Common myeloid progenitor, CD34-positive (primary cell): ENCODE measurements at regions not wholly inside any gene's neighbourhood (a gene's known extent, or its start where the extent isn't known, plus 50 kb on each side); places are given as distances from the start of the nearest gene placed in this dataset.
"Not testable (repeated sequence)": the region's sequence is repeated elsewhere in the genome, so short reads cannot be mapped to it uniquely, and the experiment has no call there.

ENCODE experiments used
- CTCF ChIA-PET: fragments of 350-600 bp; sonication (Branson Sonifier 250); formaldehyde crosslinking; loops from one replicate; lab custom pipeline; 2021; ENCODE audit warnings: antibody characterized with exemption; lab: Charles Lee
- POLR2A ChIA-PET: fragments of 350-600 bp; sonication (Branson Sonifier 250); formaldehyde crosslinking; loops from one replicate; lab custom pipeline; 2021; ENCODE audit warnings: antibody characterized with exemption; lab: Charles Lee
- DNase-seq, 3 donors: peaks; one replicate each; pipeline versions ENCODE4 v3.0.0 to v3.0.0-alpha.2; 2013
- H3K27ac ChIP-seq, 2 experiments: 1 replicate in 1 of 2; 2 replicates in 1 of 2; pipeline ENCODE4 v1.7.0; 2013; ENCODE audit warnings: inconsistent platforms in 2 of 2, low read length in 2 of 2, mild to moderate bottlenecking in 2 of 2, low read depth in 1 of 2, moderate library complexity in 1 of 2; ENCODE audit not compliant: severe bottlenecking in 2 of 2, insufficient read depth in 1 of 2, poor library complexity in 1 of 2
- H3K27me3 ChIP-seq, 5 experiments: replicated peaks in 2 of 5; 1 replicate in 3 of 5; 2 replicates in 2 of 5; pipeline versions ENCODE4 v1.6.1 to v1.7.0; 2013; ENCODE audit warnings: low read length in 4 of 5, mild to moderate bottlenecking in 2 of 5, moderate library complexity in 2 of 5, inconsistent platforms in 1 of 5; ENCODE audit not compliant: insufficient read depth in 5 of 5, control insufficient read depth in 4 of 5
- H3K36me3 ChIP-seq, 4 experiments: 1 replicate in 2 of 4; 2 replicates in 2 of 4; pipeline versions ENCODE4 v1.6.1 to v1.7.0; 2013; ENCODE audit warnings: low read length in 3 of 4, control low read depth in 1 of 4, mild to moderate bottlenecking in 1 of 4; ENCODE audit not compliant: control insufficient read depth in 4 of 4, insufficient read depth in 4 of 4
- H3K4me1 ChIP-seq, 4 experiments: 1 replicate in 3 of 4; 2 replicates in 1 of 4; pipeline versions ENCODE4 v1.6.1 to v1.7.1; 2013; ENCODE audit warnings: low read length in 3 of 4, mild to moderate bottlenecking in 3 of 4, control low read depth in 1 of 4, inconsistent platforms in 1 of 4, moderate library complexity in 1 of 4; ENCODE audit not compliant: control insufficient read depth in 4 of 4, insufficient read depth in 4 of 4; ENCODE audit errors: control extremely low read depth in 1 of 4
- H3K4me3 ChIP-seq, 7 experiments: 1 replicate in 4 of 7; 2 replicates in 3 of 7; pipeline versions ENCODE4 v1.5.1 to v1.7.0; 2013; ENCODE audit warnings: mild to moderate bottlenecking in 7 of 7, low read length in 6 of 7, moderate library complexity in 6 of 7, inconsistent platforms in 2 of 7, low read depth in 2 of 7, control low read depth in 1 of 7; ENCODE audit not compliant: insufficient read depth in 4 of 7, control insufficient read depth in 1 of 7; ENCODE audit errors: extremely low read depth in 1 of 7
- H3K9me3 ChIP-seq, 5 experiments: 1 replicate in 4 of 5; 2 replicates in 1 of 5; pipeline versions ENCODE4 v1.6.1 to v1.7.1; 2013; ENCODE audit warnings: low read length in 4 of 5, mild to moderate bottlenecking in 2 of 5, inconsistent platforms in 1 of 5, low read depth in 1 of 5, moderate library complexity in 1 of 5; ENCODE audit not compliant: control insufficient read depth in 4 of 5, insufficient read depth in 2 of 5; ENCODE audit errors: control extremely low read depth in 1 of 5
- WGBS: methylation state at CpG from one replicate; pipeline ENCODE4 v1.1.5; 2013; ENCODE audit not compliant: insufficient coverage; 5-methylcytosine and 5-hydroxymethylcytosine counted together

- no peak overlapping the region for H3K4me3 ChIP-seq
- H3K27me3 ChIP-seq = no peaks in the 10 kb centered on the region
- DNase-seq = no peak
- H3K36me3 ChIP-seq = no peaks in the 10 kb centered on the region
- POLR2A ChIA-PET = no interaction called here
- H3K9me3 ChIP-seq = peaks cover 0 to 2% (median 0%) of the 10 kb centered on the region in 5 experiments
- WGBS = 100% methylated on average over 1 of the region's 4 CpGs
- CTCF ChIA-PET = no interaction called here
- H3K4me1 ChIP-seq = no peaks in the 10 kb centered on the region
- H3K27ac ChIP-seq = no peak overlapping the region
Measured at GRCh38 chr6:8934318-8934717, 499.0 kb upstream of the SLC35B3 start.

DNA sequence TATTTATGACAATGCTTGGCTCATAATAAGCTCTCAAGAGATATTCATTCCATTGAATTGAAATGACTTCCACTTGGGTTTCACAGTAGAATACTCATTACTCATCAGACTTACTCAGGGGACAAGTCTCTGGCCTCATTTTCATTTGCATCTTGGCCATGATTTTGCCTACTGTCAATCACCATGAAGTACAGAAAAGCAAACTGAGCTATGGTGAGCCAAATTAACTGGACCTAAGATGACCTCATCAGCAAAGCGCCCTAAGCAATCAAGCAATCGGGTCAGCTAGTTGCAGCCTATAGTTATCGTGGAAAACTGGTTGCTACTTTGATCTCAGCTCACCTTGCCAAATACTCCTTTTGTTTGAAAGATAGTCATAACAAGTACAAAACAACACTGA, 494.7 kb upstream of the SLC35B3 start:
- no peak overlapping the region for H3K27ac ChIP-seq
- H3K4me1 ChIP-seq = no peaks in the 10 kb centered on the region
- 100% methylated on average over 2 of the region's 3 CpGs for WGBS
- no peak for DNase-seq
- POLR2A ChIA-PET = no interaction called here
- H3K9me3 ChIP-seq = peaks cover 0 to 2% (median 0%) of the 10 kb centered on the region in 5 experiments
- no peak overlapping the region for H3K4me3 ChIP-seq
- no peaks in the 10 kb centered on the region for H3K27me3 ChIP-seq
- no peaks in the 10 kb centered on the region for H3K36me3 ChIP-seq
- CTCF ChIA-PET = no interaction called here

- H3K4me1 ChIP-seq, DNase-seq, H3K9me3 ChIP-seq, POLR2A ChIA-PET, CTCF ChIA-PET, H3K27ac ChIP-seq, H3K4me3 ChIP-seq, H3K36me3 ChIP-seq, H3K27me3 ChIP-seq: not testable (repeated sequence)
- WGBS = no CpG with 5 or more reads among the region's 1 CpG
Measured at GRCh38 chr6:8920244-8920643, 484.9 kb upstream of the SLC35B3 start.

- H3K9me3 ChIP-seq = no peaks in the 10 kb centered on the region
- no CpG with 5 or more reads among the region's 2 CpGs for WGBS
- no peak overlapping the region for H3K4me3 ChIP-seq
- no peaks in the 10 kb centered on the region for H3K27me3 ChIP-seq
- CTCF ChIA-PET = no interaction called here
- no peaks in the 10 kb centered on the region for H3K4me1 ChIP-seq
- H3K36me3 ChIP-seq = no peaks in the 10 kb centered on the region
- POLR2A ChIA-PET = no interaction called here
- no peak for DNase-seq
- H3K27ac ChIP-seq = no peak overlapping the region
Measured at GRCh38 chr6:8918196-8918595, 482.9 kb upstream of the SLC35B3 start.

DNA sequence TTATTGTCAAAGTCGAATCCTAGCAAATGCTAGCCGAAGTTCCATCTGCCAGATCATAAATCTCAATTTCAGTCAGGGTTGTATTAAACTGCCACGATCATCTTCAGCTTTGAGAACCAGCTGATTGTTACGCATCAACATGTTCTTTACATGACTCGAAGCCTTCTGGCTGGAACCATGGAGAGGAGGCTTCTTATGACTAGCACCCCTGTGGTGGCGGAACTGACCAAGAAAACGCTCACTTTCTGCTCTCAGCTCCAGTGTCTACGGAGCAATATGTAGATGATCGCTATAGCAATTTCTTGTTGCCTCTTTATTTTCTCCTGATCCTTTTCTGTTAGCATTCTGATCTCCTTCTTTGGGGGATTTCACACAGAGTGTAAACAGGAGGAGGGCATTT, 479.4 kb upstream of the SLC35B3 start:
- ChIA-PET POLR2A (no interaction called here), CTCF (no interaction called here)
- no peaks in the 10 kb centered on the region for H3K36me3 ChIP-seq
- H3K9me3 ChIP-seq = peaks cover 0 to 7% (median 0%) of the 10 kb centered on the region in 5 experiments
- no peak overlapping the region for H3K27ac ChIP-seq
- 100% methylated on average over 9 of the region's 9 CpGs for WGBS
- no peaks in the 10 kb centered on the region for H3K27me3 ChIP-seq
- H3K4me3 ChIP-seq = no peak overlapping the region
- no peaks in the 10 kb centered on the region for H3K4me1 ChIP-seq
- DNase-seq = no peak

GRCh38 chr6:8908638-8909037, 473.3 kb upstream of the SLC35B3 start:
- Histone ChIP-seq H3K4me1 (peaks cover 0 to 30% (median 5%) of the 10 kb centered on the region in 4 experiments), H3K36me3 (no peaks in the 10 kb centered on the region), H3K9me3 (peaks cover 0 to 7% (median 0%) of the 10 kb centered on the region in 5 experiments), H3K4me3 (no peak overlapping the region), H3K27me3 (no peaks in the 10 kb centered on the region), H3K27ac (no peak overlapping the region)
- ChIA-PET POLR2A (no interaction called here), CTCF (no interaction called here)
- WGBS = 90% methylated on average over 2 of the region's 3 CpGs
- no peak for DNase-seq

DNA sequence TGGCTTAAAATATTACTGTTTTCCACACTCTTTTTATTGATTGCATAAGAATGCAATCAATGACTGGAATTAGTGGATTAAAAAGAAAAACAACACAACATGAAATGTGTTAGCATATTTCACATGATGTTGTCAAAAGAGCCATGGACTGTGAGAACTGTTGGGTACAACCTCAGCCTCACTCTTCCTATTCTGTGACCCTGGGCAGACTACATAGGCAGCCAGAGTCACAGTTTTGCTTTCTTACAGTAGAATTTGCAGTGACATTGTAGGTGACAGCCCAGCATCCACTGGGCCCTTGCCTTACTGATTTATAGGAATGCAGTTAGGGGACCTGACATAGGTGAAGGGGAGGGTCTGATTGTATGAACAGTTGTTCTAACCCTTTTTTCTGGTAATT, 471.4 kb upstream of the SLC35B3 start:
- peaks cover 0 to 30% (median 5%) of the 10 kb centered on the region in 4 experiments for H3K4me1 ChIP-seq
- H3K4me3 ChIP-seq = no peak overlapping the region
- POLR2A ChIA-PET = no interaction called here
- no peaks in the 10 kb centered on the region for H3K36me3 ChIP-seq
- CTCF ChIA-PET = no interaction called here
- DNase-seq = no peak
- peaks cover 0 to 2% (median 0%) of the 10 kb centered on the region in 5 experiments for H3K9me3 ChIP-seq
- peaks cover 0 to 2% (median 0%) of the 10 kb centered on the region in 5 experiments for H3K27me3 ChIP-seq
- no peak overlapping the region for H3K27ac ChIP-seq
